ENCODE measurements at regions not wholly inside any gene's neighbourhood (a gene's known extent, or its start where the extent isn't known, plus 50 kb on each side); places are given as distances from the start of the nearest gene placed in this dataset.

DNA sequence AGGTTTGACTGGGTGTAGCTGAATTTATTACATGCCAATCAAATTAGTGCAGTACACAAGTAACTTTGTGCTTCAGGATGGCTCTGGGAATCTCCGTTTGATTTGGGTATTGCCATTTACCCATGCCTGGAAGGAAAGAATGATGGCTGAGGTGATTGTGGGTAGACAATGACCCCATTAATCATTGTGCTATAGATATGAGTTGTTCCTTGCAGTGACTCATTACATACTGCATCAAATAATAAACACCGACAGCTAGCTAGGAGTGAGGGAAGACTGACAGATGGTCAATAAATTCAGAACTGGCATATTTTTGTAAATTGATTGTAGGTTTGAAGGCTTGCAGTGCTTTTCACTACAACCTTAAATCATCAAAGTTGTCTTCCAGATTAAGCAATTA lies 1069.5 kb downstream of the DIAPH3 start:
- TF ChIP-seq EP300 (IDR thresholded peaks at IDR 0.05) (no peak), POLR2A (IDR thresholded peaks at IDR 0.05) (no peak)
- TF ChIP-seq, protein P1, sequence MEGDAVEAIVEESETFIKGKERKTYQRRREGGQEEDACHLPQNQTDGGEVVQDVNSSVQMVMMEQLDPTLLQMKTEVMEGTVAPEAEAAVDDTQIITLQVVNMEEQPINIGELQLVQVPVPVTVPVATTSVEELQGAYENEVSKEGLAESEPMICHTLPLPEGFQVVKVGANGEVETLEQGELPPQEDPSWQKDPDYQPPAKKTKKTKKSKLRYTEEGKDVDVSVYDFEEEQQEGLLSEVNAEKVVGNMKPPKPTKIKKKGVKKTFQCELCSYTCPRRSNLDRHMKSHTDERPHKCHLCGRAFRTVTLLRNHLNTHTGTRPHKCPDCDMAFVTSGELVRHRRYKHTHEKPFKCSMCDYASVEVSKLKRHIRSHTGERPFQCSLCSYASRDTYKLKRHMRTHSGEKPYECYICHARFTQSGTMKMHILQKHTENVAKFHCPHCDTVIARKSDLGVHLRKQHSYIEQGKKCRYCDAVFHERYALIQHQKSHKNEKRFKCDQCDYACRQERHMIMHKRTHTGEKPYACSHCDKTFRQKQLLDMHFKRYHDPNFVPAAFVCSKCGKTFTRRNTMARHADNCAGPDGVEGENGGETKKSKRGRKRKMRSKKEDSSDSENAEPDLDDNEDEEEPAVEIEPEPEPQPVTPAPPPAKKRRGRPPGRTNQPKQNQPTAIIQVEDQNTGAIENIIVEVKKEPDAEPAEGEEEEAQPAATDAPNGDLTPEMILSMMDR (IDR thresholded peaks at IDR 0.05) = no peak

Data from tibial nerve (tissue), 4 donors.